HL-60 (cell line): ENCODE measurements at regions not wholly inside any gene's neighbourhood (a gene's known extent, or its start where the extent isn't known, plus 50 kb on each side); places are given as distances from the start of the nearest gene placed in this dataset.

Source experiments
- CTCF ChIP-seq: IDR thresholded peaks from one replicate; pipeline ENCODE4 v1.5.1; 2011; ENCODE audit warnings: low read length, control low read depth, inconsistent platforms; ENCODE audit not compliant: insufficient read depth
- POLR2AphosphoS5 ChIP-seq: IDR thresholded peaks from 2 replicates; pipeline ENCODE4 v1.6.1; 2012; ENCODE audit warnings: low read depth

GRCh38 chr20:37598575-37599342 is 71.1 kb upstream of the BLCAP start:
- TF ChIP-seq POLR2AphosphoS5, result no peak
- no peak for TF ChIP-seq CTCF
